ENCODE measurements at regions not wholly inside any gene's neighbourhood (a gene's known extent, or its start where the extent isn't known, plus 50 kb on each side); places are given as distances from the start of the nearest gene placed in this dataset.

- no peak for DNase-seq
These were observed 509.6 kb upstream of the EEF2KMT start for GRCh38 chr16:5607169-5607568.

GRCh38 chr16:5605404-5605803 lies 507.8 kb upstream of the EEF2KMT start:
- DNase-seq, result no peak

- DNase-seq, result no peak
These were observed 507.2 kb upstream of the EEF2KMT start for GRCh38 chr16:5604770-5605169.

- DNase-seq, result no peak
These were observed 506.2 kb upstream of the EEF2KMT start for GRCh38 chr16:5603836-5604235.

GRCh38 chr16:5601957-5602356 lies 504.4 kb upstream of the EEF2KMT start:
- no peak for DNase-seq

GRCh38 chr16:5598793-5599192 lies 501.2 kb upstream of the EEF2KMT start:
- no peak for DNase-seq

GRCh38 chr16:5595849-5596248 lies 498.3 kb upstream of the EEF2KMT start:
- no peak for DNase-seq

GRCh38 chr16:5590416-5590815 lies 492.8 kb upstream of the EEF2KMT start:
- DNase-seq, result no peak

- no peak for DNase-seq
These were observed 492.3 kb upstream of the EEF2KMT start for GRCh38 chr16:5589812-5590373.

GRCh38 chr16:5584109-5584508 lies 486.5 kb upstream of the EEF2KMT start:
- no peak for DNase-seq

GRCh38 chr16:5582529-5582928 lies 484.9 kb upstream of the EEF2KMT start:
- DNase-seq, result no peak

GRCh38 chr16:5581908-5582307 lies 484.3 kb upstream of the EEF2KMT start:
- no peak for DNase-seq

GRCh38 chr16:5581428-5581827 lies 483.8 kb upstream of the EEF2KMT start:
- DNase-seq, result no peak

GRCh38 chr16:5580772-5581171 lies 483.2 kb upstream of the EEF2KMT start:
- DNase-seq, result no peak

GRCh38 chr16:5580296-5580695 lies 482.7 kb upstream of the EEF2KMT start:
- no peak for DNase-seq

GRCh38 chr16:5578980-5579379 lies 481.4 kb upstream of the EEF2KMT start:
- DNase-seq, result no peak

GRCh38 chr16:5577463-5577862 lies 479.9 kb upstream of the EEF2KMT start:
- DNase-seq, result no peak

GRCh38 chr16:5575646-5576245 lies 478.2 kb upstream of the EEF2KMT start:
- DNase-seq, result no peak

- no peak for DNase-seq
These were observed 477.5 kb upstream of the EEF2KMT start for GRCh38 chr16:5575121-5575520.

- DNase-seq, result no peak
These were observed 474.5 kb upstream of the EEF2KMT start for GRCh38 chr16:5572056-5572455.

GRCh38 chr16:5571446-5571845 lies 473.9 kb upstream of the EEF2KMT start:
- DNase-seq, result no peak

GRCh38 chr16:5561800-5562199 lies 464.2 kb upstream of the EEF2KMT start:
- DNase-seq, result no peak

- no peak for DNase-seq
These were observed 462.5 kb upstream of the EEF2KMT start for GRCh38 chr16:5560084-5560483.

GRCh38 chr16:5557966-5558365 lies 460.4 kb upstream of the EEF2KMT start:
- no peak for DNase-seq

GRCh38 chr16:5557448-5557847 lies 459.9 kb upstream of the EEF2KMT start:
- DNase-seq, result no peak
